Nephron progenitor cell (in vitro differentiated cells): ENCODE measurements at regions not wholly inside any gene's neighbourhood (a gene's known extent, or its start where the extent isn't known, plus 50 kb on each side); places are given as distances from the start of the nearest gene placed in this dataset.
A peak's percentile ranks its signal among the peaks of the same experiment; 100 is the strongest.

ENCODE experiments used
- DNase-seq: peaks from one replicate; pipeline ENCODE4 v3.0.0; 2021
- H3K27ac Mint-ChIP-seq: 2 replicates; pipeline ENCODE4 v1.8.0; 2021; ENCODE audit warnings: mild to moderate bottlenecking, moderate library complexity, mixed read lengths
- H3K27me3 Mint-ChIP-seq: 2 replicates; pipeline ENCODE4 v1.8.0; 2021; ENCODE audit warnings: mild to moderate bottlenecking, low read depth, mixed read lengths; ENCODE audit not compliant: poor library complexity
- H3K36me3 Mint-ChIP-seq: 2 replicates; pipeline ENCODE4 v1.8.0; 2021; ENCODE audit warnings: low read depth, mixed read lengths
- H3K4me1 Mint-ChIP-seq: 2 replicates; pipeline ENCODE4 v1.8.0; 2021; ENCODE audit warnings: mixed read lengths
- H3K4me3 Mint-ChIP-seq: 2 replicates; pipeline ENCODE4 v1.8.0; 2021; ENCODE audit warnings: mild to moderate bottlenecking, moderate library complexity, mixed read lengths
- H3K9me3 Mint-ChIP-seq: 2 replicates; pipeline ENCODE4 v1.8.0; 2021; ENCODE audit warnings: mild to moderate bottlenecking, moderate library complexity, mixed read lengths
- CTCF ChIP-seq: fragments of 200-600 bp; sonication (generic); IDR thresholded peaks from 2 replicates; pipeline ENCODE4 v1.5.0; 2021; ENCODE audit warnings: antibody characterized with exemption

GRCh38 chr10:106454233-106454632 is 710.3 kb downstream of the SORCS1 start:
- no peak overlapping the region for H3K27ac Mint-ChIP-seq
- H3K9me3 Mint-ChIP-seq, result no peaks in the 10 kb centered on the region
- H3K4me3 Mint-ChIP-seq, result no peak overlapping the region
- no peaks in the 10 kb centered on the region for H3K36me3 Mint-ChIP-seq
- no peaks in the 10 kb centered on the region for H3K27me3 Mint-ChIP-seq
- TF ChIP-seq CTCF, result no peak
- DNase-seq, result no peak
- no peaks in the 10 kb centered on the region for H3K4me1 Mint-ChIP-seq

- H3K27me3 Mint-ChIP-seq, result no peaks in the 10 kb centered on the region
Observed at GRCh38 chr10:106450966-106451365, 713.5 kb downstream of the SORCS1 start.

GRCh38 chr10:106446920-106447319 is 717.6 kb downstream of the SORCS1 start:
- Mint-ChIP-seq H3K27me3 (no peaks in the 10 kb centered on the region), H3K9me3 (no peaks in the 10 kb centered on the region), H3K27ac (no peak overlapping the region), H3K36me3 (no peaks in the 10 kb centered on the region), H3K4me1 (no peaks in the 10 kb centered on the region), H3K4me3 (no peak overlapping the region)
- no peak for TF ChIP-seq CTCF
- DNase-seq, result no peak

More at GRCh38 chr10:106450966-106451365, 713.5 kb downstream of the SORCS1 start:
- TF ChIP-seq CTCF, result no peak
- DNase-seq, result no peak
- H3K4me3 Mint-ChIP-seq, result no peak overlapping the region
- no peaks in the 10 kb centered on the region for H3K36me3 Mint-ChIP-seq
- H3K27ac Mint-ChIP-seq, result no peak overlapping the region
- H3K4me1 Mint-ChIP-seq, result no peaks in the 10 kb centered on the region
- no peaks in the 10 kb centered on the region for H3K9me3 Mint-ChIP-seq

- H3K4me3 Mint-ChIP-seq, result no peak overlapping the region
- no peak for DNase-seq
- no peak for TF ChIP-seq CTCF
- H3K4me1 Mint-ChIP-seq, result peaks cover 5% of the 10 kb centered on the region
- no peak overlapping the region for H3K27ac Mint-ChIP-seq
- H3K36me3 Mint-ChIP-seq, result no peaks in the 10 kb centered on the region
- no peaks in the 10 kb centered on the region for H3K27me3 Mint-ChIP-seq
- H3K9me3 Mint-ChIP-seq, result no peaks in the 10 kb centered on the region
Observed at GRCh38 chr10:106442223-106442622, 722.3 kb downstream of the SORCS1 start.

- no peak for DNase-seq
- Mint-ChIP-seq H3K27ac (no peak overlapping the region), H3K9me3 (no peaks in the 10 kb centered on the region), H3K4me3 (no peak overlapping the region), H3K27me3 (no peaks in the 10 kb centered on the region), H3K36me3 (no peaks in the 10 kb centered on the region), H3K4me1 (peaks cover 5% of the 10 kb centered on the region)
- TF ChIP-seq CTCF, result no peak
Observed at GRCh38 chr10:106440767-106441166, 723.7 kb downstream of the SORCS1 start.

GRCh38 chr10:106440355-106440754 is 724.2 kb downstream of the SORCS1 start:
- Mint-ChIP-seq H3K27me3 (no peaks in the 10 kb centered on the region), H3K27ac (peak overlapping the region; percentile 65), H3K9me3 (no peaks in the 10 kb centered on the region), H3K4me1 (peaks cover 5% of the 10 kb centered on the region), H3K4me3 (no peak overlapping the region), H3K36me3 (no peaks in the 10 kb centered on the region)
- DNase-seq, result no peak
- TF ChIP-seq CTCF, result no peak
